ENCODE measurements at regions not wholly inside any gene's neighbourhood (a gene's known extent, or its start where the extent isn't known, plus 50 kb on each side); places are given as distances from the start of the nearest gene placed in this dataset.

DNA sequence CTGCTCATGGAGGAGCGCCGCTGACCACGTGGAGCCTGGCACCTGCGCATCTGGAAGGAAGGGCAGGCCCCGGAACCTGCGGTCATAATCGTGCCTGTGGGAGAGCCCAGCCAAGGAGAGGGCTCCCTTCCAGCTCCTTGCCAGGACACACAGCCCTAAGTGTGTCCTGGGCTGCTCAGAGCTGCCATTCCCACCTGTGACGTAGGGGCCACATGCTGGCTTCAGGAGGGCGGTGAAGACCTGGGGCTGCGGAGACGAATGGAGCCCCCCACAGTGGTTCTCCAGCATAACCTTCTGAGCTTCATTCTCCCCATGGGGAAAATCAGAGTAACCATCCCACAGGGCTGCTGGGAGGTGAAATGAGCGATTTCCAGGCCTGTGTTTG, 127.6 kb upstream of the CHST15 start:
- no peak for TF ChIP-seq POLR2AphosphoS5 (IDR thresholded peaks at IDR 0.05; ENCODE audit: low read depth, low read length)
- TF ChIP-seq, protein P1, sequence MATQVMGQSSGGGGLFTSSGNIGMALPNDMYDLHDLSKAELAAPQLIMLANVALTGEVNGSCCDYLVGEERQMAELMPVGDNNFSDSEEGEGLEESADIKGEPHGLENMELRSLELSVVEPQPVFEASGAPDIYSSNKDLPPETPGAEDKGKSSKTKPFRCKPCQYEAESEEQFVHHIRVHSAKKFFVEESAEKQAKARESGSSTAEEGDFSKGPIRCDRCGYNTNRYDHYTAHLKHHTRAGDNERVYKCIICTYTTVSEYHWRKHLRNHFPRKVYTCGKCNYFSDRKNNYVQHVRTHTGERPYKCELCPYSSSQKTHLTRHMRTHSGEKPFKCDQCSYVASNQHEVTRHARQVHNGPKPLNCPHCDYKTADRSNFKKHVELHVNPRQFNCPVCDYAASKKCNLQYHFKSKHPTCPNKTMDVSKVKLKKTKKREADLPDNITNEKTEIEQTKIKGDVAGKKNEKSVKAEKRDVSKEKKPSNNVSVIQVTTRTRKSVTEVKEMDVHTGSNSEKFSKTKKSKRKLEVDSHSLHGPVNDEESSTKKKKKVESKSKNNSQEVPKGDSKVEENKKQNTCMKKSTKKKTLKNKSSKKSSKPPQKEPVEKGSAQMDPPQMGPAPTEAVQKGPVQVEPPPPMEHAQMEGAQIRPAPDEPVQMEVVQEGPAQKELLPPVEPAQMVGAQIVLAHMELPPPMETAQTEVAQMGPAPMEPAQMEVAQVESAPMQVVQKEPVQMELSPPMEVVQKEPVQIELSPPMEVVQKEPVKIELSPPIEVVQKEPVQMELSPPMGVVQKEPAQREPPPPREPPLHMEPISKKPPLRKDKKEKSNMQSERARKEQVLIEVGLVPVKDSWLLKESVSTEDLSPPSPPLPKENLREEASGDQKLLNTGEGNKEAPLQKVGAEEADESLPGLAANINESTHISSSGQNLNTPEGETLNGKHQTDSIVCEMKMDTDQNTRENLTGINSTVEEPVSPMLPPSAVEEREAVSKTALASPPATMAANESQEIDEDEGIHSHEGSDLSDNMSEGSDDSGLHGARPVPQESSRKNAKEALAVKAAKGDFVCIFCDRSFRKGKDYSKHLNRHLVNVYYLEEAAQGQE (IDR thresholded peaks at IDR 0.05; ENCODE audit: low read depth), result no peak
- TF ChIP-seq, protein P2, sequence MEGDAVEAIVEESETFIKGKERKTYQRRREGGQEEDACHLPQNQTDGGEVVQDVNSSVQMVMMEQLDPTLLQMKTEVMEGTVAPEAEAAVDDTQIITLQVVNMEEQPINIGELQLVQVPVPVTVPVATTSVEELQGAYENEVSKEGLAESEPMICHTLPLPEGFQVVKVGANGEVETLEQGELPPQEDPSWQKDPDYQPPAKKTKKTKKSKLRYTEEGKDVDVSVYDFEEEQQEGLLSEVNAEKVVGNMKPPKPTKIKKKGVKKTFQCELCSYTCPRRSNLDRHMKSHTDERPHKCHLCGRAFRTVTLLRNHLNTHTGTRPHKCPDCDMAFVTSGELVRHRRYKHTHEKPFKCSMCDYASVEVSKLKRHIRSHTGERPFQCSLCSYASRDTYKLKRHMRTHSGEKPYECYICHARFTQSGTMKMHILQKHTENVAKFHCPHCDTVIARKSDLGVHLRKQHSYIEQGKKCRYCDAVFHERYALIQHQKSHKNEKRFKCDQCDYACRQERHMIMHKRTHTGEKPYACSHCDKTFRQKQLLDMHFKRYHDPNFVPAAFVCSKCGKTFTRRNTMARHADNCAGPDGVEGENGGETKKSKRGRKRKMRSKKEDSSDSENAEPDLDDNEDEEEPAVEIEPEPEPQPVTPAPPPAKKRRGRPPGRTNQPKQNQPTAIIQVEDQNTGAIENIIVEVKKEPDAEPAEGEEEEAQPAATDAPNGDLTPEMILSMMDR (IDR thresholded peaks at IDR 0.05 in 2 of 3, conservative IDR thresholded peaks at IDR 0.05 in 1 of 3; ENCODE audit: borderline replicate concordance in 1 of 3, insufficient read depth in 1 of 3, low read depth in 2 of 3, low read length in 2 of 3), result no peak
- TF ChIP-seq POLR2A (IDR thresholded peaks at IDR 0.05; ENCODE audit: borderline replicate concordance, extremely low read depth, insufficient read depth, insufficient read length), result no peak
